SK-N-SH treated with all-trans-retinoic acid at 6 μM for 48 hours (cell line): ENCODE measurements at regions not wholly inside any gene's neighbourhood (a gene's known extent, or its start where the extent isn't known, plus 50 kb on each side); places are given as distances from the start of the nearest gene placed in this dataset.

Source experiments
- ARNTL ChIP-seq: fragments of 450-650 bp; formaldehyde crosslinking; IDR thresholded peaks from 2 replicates; pipeline ENCODE4 v1.5.0; 2020; ENCODE audit warnings: low read depth, mild to moderate bottlenecking, moderate library complexity, borderline replicate concordance
- BACH2 ChIP-seq: fragments of 250-450 bp; sonication (Bioruptor Pico); IDR thresholded peaks from 2 replicates; pipeline ENCODE4 v1.9.0; 2021; ENCODE audit warnings: mild to moderate bottlenecking, borderline replicate concordance
- CSDC2 ChIP-seq: fragments of 250-450 bp; sonication (Bioruptor Pico); IDR thresholded peaks from 2 replicates; pipeline ENCODE4 v1.5.0; 2020; ENCODE audit warnings: mild to moderate bottlenecking, moderate library complexity
- ESRRG ChIP-seq: fragments of 250-450 bp; sonication (Bioruptor Pico); IDR thresholded peaks from 2 replicates; pipeline ENCODE4 v1.6.1; 2021; ENCODE audit warnings: mild to moderate bottlenecking
- PATZ1 ChIP-seq: fragments of 250-450 bp; sonication (Bioruptor Pico); IDR thresholded peaks from 2 replicates; pipeline ENCODE4 v1.8.0; 2020; ENCODE audit warnings: mild to moderate bottlenecking, moderate library complexity, borderline replicate concordance
- PPARA ChIP-seq: fragments of 250-450 bp; sonication (Bioruptor Pico); IDR thresholded peaks from 2 replicates; pipeline ENCODE4 v1.5.0; 2020; ENCODE audit warnings: mild to moderate bottlenecking, borderline replicate concordance
- RARB ChIP-seq: fragments of 250-450 bp; sonication (Bioruptor Pico); IDR thresholded peaks from 2 replicates; pipeline ENCODE4 v1.8.0; 2021; ENCODE audit warnings: mild to moderate bottlenecking, moderate library complexity
- SNAI2 ChIP-seq: fragments of 250-450 bp; sonication (Bioruptor Pico); IDR thresholded peaks from 2 replicates; pipeline ENCODE4 v1.5.0; 2020; ENCODE audit warnings: mild to moderate bottlenecking, moderate library complexity
- TCF4 ChIP-seq: fragments of 250-450 bp; sonication (Bioruptor Pico); IDR thresholded peaks from 2 replicates; pipeline ENCODE4 v1.8.0; 2021; ENCODE audit warnings: mild to moderate bottlenecking, moderate library complexity, borderline replicate concordance
- TOX ChIP-seq: fragments of 250-450 bp; sonication (Bioruptor Pico); IDR thresholded peaks from 2 replicates; pipeline ENCODE4 v1.8.0; 2021; ENCODE audit warnings: mild to moderate bottlenecking, moderate library complexity, borderline replicate concordance
- ZFP30 ChIP-seq: fragments of 450-650 bp; formaldehyde crosslinking; IDR thresholded peaks from 2 replicates; pipeline ENCODE4 v1.5.0; 2022; ENCODE audit warnings: mild to moderate bottlenecking, moderate library complexity
- ZNF70 ChIP-seq: fragments of 450-650 bp; formaldehyde crosslinking; IDR thresholded peaks from 2 replicates; pipeline ENCODE4 v1.5.0; 2020; ENCODE audit warnings: mild to moderate bottlenecking, moderate library complexity
- TF ChIP-seq, protein P1 (sequence below): fragments of 250-450 bp; sonication (Bioruptor Pico); IDR thresholded peaks from 2 replicates; pipeline ENCODE4 v1.5.0; 2020; ENCODE audit warnings: mild to moderate bottlenecking, moderate library complexity
- TF ChIP-seq, protein P2 (sequence below): fragments of 250-450 bp; sonication (Bioruptor Pico); IDR thresholded peaks from 2 replicates; pipeline ENCODE4 v1.8.0; 2021; ENCODE audit warnings: low read depth, mild to moderate bottlenecking, moderate library complexity, borderline replicate concordance

- TF ChIP-seq ARNTL (no peak), BACH2 (CRISPR knock-in tag) (no peak), RARB (no peak), ESRRG (CRISPR knock-in tag) (no peak), SNAI2 (CRISPR knock-in tag) (no peak), PATZ1 (CRISPR knock-in tag) (no peak), ZFP30 (no peak), ZNF70 (CRISPR knock-in tag) (no peak), CSDC2 (CRISPR knock-in tag) (no peak), PPARA (CRISPR knock-in tag) (no peak), TCF4 (CRISPR knock-in tag) (no peak), TOX (CRISPR knock-in tag) (no peak)
- TF ChIP-seq, protein P1, sequence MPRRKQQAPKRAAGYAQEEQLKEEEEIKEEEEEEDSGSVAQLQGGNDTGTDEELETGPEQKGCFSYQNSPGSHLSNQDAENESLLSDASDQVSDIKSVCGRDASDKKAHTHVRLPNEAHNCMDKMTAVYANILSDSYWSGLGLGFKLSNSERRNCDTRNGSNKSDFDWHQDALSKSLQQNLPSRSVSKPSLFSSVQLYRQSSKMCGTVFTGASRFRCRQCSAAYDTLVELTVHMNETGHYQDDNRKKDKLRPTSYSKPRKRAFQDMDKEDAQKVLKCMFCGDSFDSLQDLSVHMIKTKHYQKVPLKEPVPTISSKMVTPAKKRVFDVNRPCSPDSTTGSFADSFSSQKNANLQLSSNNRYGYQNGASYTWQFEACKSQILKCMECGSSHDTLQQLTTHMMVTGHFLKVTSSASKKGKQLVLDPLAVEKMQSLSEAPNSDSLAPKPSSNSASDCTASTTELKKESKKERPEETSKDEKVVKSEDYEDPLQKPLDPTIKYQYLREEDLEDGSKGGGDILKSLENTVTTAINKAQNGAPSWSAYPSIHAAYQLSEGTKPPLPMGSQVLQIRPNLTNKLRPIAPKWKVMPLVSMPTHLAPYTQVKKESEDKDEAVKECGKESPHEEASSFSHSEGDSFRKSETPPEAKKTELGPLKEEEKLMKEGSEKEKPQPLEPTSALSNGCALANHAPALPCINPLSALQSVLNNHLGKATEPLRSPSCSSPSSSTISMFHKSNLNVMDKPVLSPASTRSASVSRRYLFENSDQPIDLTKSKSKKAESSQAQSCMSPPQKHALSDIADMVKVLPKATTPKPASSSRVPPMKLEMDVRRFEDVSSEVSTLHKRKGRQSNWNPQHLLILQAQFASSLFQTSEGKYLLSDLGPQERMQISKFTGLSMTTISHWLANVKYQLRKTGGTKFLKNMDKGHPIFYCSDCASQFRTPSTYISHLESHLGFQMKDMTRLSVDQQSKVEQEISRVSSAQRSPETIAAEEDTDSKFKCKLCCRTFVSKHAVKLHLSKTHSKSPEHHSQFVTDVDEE = no peak
- TF ChIP-seq, protein P2, sequence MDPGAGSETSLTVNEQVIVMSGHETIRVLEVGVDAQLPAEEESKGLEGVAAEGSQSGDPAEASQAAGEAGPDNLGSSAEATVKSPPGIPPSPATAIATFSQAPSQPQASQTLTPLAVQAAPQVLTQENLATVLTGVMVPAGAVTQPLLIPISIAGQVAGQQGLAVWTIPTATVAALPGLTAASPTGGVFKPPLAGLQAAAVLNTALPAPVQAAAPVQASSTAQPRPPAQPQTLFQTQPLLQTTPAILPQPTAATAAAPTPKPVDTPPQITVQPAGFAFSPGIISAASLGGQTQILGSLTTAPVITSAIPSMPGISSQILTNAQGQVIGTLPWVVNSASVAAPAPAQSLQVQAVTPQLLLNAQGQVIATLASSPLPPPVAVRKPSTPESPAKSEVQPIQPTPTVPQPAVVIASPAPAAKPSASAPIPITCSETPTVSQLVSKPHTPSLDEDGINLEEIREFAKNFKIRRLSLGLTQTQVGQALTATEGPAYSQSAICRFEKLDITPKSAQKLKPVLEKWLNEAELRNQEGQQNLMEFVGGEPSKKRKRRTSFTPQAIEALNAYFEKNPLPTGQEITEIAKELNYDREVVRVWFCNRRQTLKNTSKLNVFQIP (CRISPR knock-in tag) = no peak
These were observed 440.3 kb upstream of the RGS6 start for GRCh38 chr14:71491931-71492330.
